PC-9 (cell line): ENCODE measurements at regions not wholly inside any gene's neighbourhood (a gene's known extent, or its start where the extent isn't known, plus 50 kb on each side); places are given as distances from the start of the nearest gene placed in this dataset.

ENCODE experiments used
- BruUV-seq: library from RNA; stranded (reverse); fragments of 400-500 nt; replicated peaks from 2 replicates; lab custom pipeline; 2021; lab: Mats Ljungman, UMichigan
- CTCF ChIA-PET: fragments of 300-600 bp; sonication (Branson Sonifier 250); formaldehyde crosslinking; loops from one replicate; lab custom pipeline; 2022; ENCODE audit warnings: antibody characterized with exemption; lab: Charles Lee
- POLR2A ChIA-PET: fragments of 300-600 bp; sonication (Branson Sonifier 250); formaldehyde crosslinking; loops from one replicate; lab custom pipeline; 2022; ENCODE audit warnings: antibody characterized with exemption; ENCODE audit not compliant: unreplicated experiment; lab: Charles Lee
- DNase-seq, 2 experiments: peaks; one replicate each; pipeline versions ENCODE4 v3.0.0 to v3.0.0-alpha.2; 2015 to 2022; ENCODE audit warnings: mixed read lengths in 1 of 2
- H2AFZ ChIP-seq: fragments of 200-600 bp; sonication (generic); 2 replicates; pipeline ENCODE4 v1.8.1; 2017; ENCODE audit warnings: antibody characterized with exemption
- H3F3A ChIP-seq: fragments of 200-600 bp; sonication (generic); 2 replicates; pipeline ENCODE4 v1.8.1; 2017; ENCODE audit warnings: antibody characterized with exemption, mild to moderate bottlenecking, low read depth; ENCODE audit not compliant: insufficient read depth
- H3K27ac ChIP-seq: fragments of 200-600 bp; sonication (generic); 2 replicates; pipeline ENCODE4 v1.6.1; 2016; ENCODE audit warnings: mixed run types
- H3K27me3 ChIP-seq: fragments of 200-600 bp; sonication (generic); 2 replicates; pipeline ENCODE4 v1.6.1; 2016; ENCODE audit warnings: low read depth, mixed run types; ENCODE audit not compliant: insufficient read depth
- H3K36me3 ChIP-seq: fragments of 200-600 bp; sonication (generic); 2 replicates; pipeline ENCODE4 v1.6.1; 2016; ENCODE audit warnings: low read depth, mixed run types
- H3K4me1 ChIP-seq: fragments of 200-600 bp; sonication (generic); replicated peaks from 2 replicates; pipeline ENCODE4 v1.6.1; 2016; ENCODE audit warnings: mixed run types; ENCODE audit not compliant: insufficient read depth
- H3K4me2 ChIP-seq: fragments of 200-600 bp; sonication (generic); 2 replicates; pipeline ENCODE4 v1.6.1; 2017; ENCODE audit warnings: mixed run types
- H3K4me3 ChIP-seq: fragments of 200-600 bp; sonication (generic); 2 replicates; pipeline ENCODE4 v1.6.1; 2016; ENCODE audit warnings: mixed run types
- H3K79me2 ChIP-seq: fragments of 200-600 bp; sonication (generic); 2 replicates; pipeline ENCODE4 v1.6.1; 2017; ENCODE audit warnings: low read depth, mixed run types
- H3K9me2 ChIP-seq: fragments of 200-600 bp; sonication (generic); 2 replicates; pipeline ENCODE4 v1.8.1; 2017; ENCODE audit warnings: mild to moderate bottlenecking; ENCODE audit not compliant: insufficient read depth
- H3K9me3 ChIP-seq: fragments of 200-600 bp; sonication (generic); 2 replicates; pipeline ENCODE4 v1.8.1; 2016; ENCODE audit warnings: low read depth; ENCODE audit not compliant: insufficient read depth
- H4K20me1 ChIP-seq: fragments of 200-600 bp; sonication (generic); 2 replicates; pipeline ENCODE4 v1.8.1; 2017; ENCODE audit not compliant: insufficient read depth
- EZH2 ChIP-seq: fragments of 200-600 bp; sonication (generic); IDR thresholded peaks from 2 replicates; pipeline ENCODE4 v1.8.0; 2017; ENCODE audit warnings: antibody characterized with exemption, low read depth
- intact Hi-C: fragments of 100-400 bp; cut with micrococcal nuclease; formaldehyde crosslinking; loops from one replicate; pipeline ENCODE4 v1.10.0; 2022; ENCODE audit not compliant: unreplicated experiment
- TF ChIP-seq, protein P1 (sequence below): fragments of 200-600 bp; sonication (generic); conservative IDR thresholded peaks from 2 replicates; pipeline ENCODE4 v1.6.1; 2017; ENCODE audit warnings: mixed run types, antibody characterized with exemption, mild to moderate bottlenecking, moderate library complexity

DNA sequence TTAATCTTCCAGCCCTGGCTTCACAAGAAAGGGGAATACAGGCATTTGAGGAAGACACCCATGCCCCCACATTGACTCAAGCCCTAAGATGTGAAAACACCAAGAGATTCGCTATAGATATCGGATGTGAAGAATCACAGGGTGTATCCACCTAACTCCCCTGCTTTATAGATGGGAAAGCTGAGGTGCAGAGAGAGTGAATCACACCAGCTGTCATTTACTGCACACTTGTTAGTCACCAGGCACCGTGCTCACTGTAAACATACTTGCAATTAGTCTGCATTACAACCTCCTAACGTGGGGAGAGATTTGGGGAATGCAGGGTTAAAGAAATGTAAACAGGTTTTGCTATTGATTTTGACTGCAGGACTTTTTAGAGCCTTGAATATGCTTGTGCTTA is 325.5 kb downstream of the C16orf95 start:
- H3K4me1 ChIP-seq: no peaks in the 10 kb centered on the region
- peaks cover 95% of the 10 kb centered on the region for H3K27me3 ChIP-seq
- CTCF ChIA-PET: no interaction called here
- no peaks in the 10 kb centered on the region for H3K79me2 ChIP-seq
- intact Hi-C loops: no loop called here
- H3K27ac ChIP-seq: no peak overlapping the region
- BruUV-seq: no TSS peak
- H3K4me2 ChIP-seq: no peak overlapping the region
- H2AFZ ChIP-seq: no peak overlapping the region
- no peaks in the 10 kb centered on the region for H3K9me3 ChIP-seq
- H3K9me2 ChIP-seq: no peaks in the 10 kb centered on the region
- POLR2A ChIA-PET: no interaction called here
- H3F3A ChIP-seq: no peaks in the 10 kb centered on the region
- H3K36me3 ChIP-seq: no peaks in the 10 kb centered on the region
- no peaks in the 10 kb centered on the region for H4K20me1 ChIP-seq
- no peak overlapping the region for H3K4me3 ChIP-seq
- no peak for TF ChIP-seq EZH2
- TF ChIP-seq, protein P1, sequence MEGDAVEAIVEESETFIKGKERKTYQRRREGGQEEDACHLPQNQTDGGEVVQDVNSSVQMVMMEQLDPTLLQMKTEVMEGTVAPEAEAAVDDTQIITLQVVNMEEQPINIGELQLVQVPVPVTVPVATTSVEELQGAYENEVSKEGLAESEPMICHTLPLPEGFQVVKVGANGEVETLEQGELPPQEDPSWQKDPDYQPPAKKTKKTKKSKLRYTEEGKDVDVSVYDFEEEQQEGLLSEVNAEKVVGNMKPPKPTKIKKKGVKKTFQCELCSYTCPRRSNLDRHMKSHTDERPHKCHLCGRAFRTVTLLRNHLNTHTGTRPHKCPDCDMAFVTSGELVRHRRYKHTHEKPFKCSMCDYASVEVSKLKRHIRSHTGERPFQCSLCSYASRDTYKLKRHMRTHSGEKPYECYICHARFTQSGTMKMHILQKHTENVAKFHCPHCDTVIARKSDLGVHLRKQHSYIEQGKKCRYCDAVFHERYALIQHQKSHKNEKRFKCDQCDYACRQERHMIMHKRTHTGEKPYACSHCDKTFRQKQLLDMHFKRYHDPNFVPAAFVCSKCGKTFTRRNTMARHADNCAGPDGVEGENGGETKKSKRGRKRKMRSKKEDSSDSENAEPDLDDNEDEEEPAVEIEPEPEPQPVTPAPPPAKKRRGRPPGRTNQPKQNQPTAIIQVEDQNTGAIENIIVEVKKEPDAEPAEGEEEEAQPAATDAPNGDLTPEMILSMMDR: no peak
- DNase-seq: no peak

DNA sequence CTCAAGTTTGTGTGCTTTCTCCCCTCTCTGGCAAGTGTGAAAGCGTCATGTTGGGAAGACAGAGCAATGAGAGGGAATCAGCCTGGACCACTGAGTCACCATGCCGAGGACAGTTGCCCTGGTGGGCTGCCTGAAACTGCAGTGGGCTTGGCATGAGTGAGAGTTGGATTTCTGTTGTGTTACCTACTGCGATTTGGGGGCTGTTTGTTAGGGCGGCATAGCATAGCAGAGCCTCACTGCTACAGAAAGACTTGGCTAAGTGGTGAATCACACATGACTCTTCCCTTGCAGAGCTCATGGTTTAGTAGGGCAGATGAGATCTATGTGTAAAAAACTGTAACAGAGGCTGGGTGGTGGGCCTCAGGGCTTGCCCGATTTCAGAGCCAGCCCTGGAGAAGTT is 324.6 kb downstream of the C16orf95 start:
- no peak for DNase-seq
- Histone ChIP-seq H3F3A (no peaks in the 10 kb centered on the region), H3K4me3 (no peak overlapping the region), H3K36me3 (no peaks in the 10 kb centered on the region), H3K27ac (no peak overlapping the region), H3K9me3 (no peaks in the 10 kb centered on the region), H3K27me3 (peaks cover 99% of the 10 kb centered on the region), H3K4me2 (no peak overlapping the region), H3K4me1 (no peaks in the 10 kb centered on the region), H3K9me2 (no peaks in the 10 kb centered on the region), H4K20me1 (no peaks in the 10 kb centered on the region), H2AFZ (no peak overlapping the region), H3K79me2 (no peaks in the 10 kb centered on the region)
- ChIA-PET POLR2A (no interaction called here), CTCF (no interaction called here)
- no TSS peak for BruUV-seq
- TF ChIP-seq, protein P1: no peak
- TF ChIP-seq EZH2: no peak
- intact Hi-C loops: no loop called here

DNA sequence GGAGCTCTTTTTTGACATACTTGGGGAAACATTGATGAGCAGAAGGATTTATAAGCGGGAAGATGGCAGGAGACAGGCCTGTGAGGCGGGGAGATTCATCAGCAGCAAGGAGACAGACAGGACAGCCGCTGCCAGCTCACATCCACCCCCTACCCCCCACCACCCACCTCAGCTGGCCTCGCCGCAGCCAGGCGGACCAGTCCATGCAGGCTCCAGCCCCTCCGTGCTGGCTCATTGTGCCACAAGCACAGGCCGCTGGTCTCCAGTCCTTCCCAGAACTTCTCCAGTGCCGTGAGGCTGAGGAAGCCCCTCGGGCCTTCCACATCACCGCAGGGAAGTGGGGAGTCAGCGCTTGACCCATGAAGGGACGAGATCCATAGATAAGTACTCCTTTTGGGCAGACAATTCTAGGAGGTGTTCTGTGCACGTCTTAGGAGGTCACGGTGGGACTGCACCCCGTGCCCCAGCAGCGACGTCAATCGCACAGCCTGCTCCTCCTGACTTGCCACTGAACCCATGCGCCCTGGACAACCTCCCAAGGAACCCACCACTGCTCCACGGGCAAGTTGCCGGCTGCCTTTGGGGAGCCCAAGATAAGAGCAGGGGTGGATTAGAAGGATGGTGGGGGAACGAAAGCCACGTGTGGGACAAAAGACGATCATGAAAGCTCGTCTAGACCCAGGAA is 323.6 kb downstream of the C16orf95 start:
- no peak overlapping the region for H3K4me3 ChIP-seq
- POLR2A ChIA-PET: no interaction called here
- H3K27ac ChIP-seq: no peak overlapping the region
- no peak for DNase-seq
- no peaks in the 10 kb centered on the region for H3F3A ChIP-seq
- H4K20me1 ChIP-seq: no peaks in the 10 kb centered on the region
- no peaks in the 10 kb centered on the region for H3K4me1 ChIP-seq
- H2AFZ ChIP-seq: no peak overlapping the region
- no peaks in the 10 kb centered on the region for H3K9me3 ChIP-seq
- peaks cover 100% of the 10 kb centered on the region for H3K27me3 ChIP-seq
- no peaks in the 10 kb centered on the region for H3K9me2 ChIP-seq
- no peak overlapping the region for H3K4me2 ChIP-seq
- CTCF ChIA-PET: no interaction called here
- H3K36me3 ChIP-seq: no peaks in the 10 kb centered on the region
- no peak for TF ChIP-seq EZH2
- TF ChIP-seq, protein P1: no peak
- no peaks in the 10 kb centered on the region for H3K79me2 ChIP-seq
- intact Hi-C loops: no loop called here
- no TSS peak for BruUV-seq
